Testis (tissue), 2 donors: ENCODE measurements at regions not wholly inside any gene's neighbourhood (a gene's known extent, or its start where the extent isn't known, plus 50 kb on each side); places are given as distances from the start of the nearest gene placed in this dataset.

Experiments
- DNase-seq: peaks from one replicate; pipeline ENCODE4 v3.0.0-alpha.2; 2019
- H3K27ac ChIP-seq, 2 donors: fragments of 200-600 bp; sonication (generic); one replicate each; pipeline ENCODE4 v1.5.1; 2019
- H3K27me3 ChIP-seq: fragments of 200-600 bp; sonication (generic); one replicate; pipeline ENCODE4 v1.5.1; 2019
- H3K36me3 ChIP-seq: fragments of 200-600 bp; sonication (generic); one replicate; pipeline ENCODE4 v1.5.1; 2017; ENCODE audit warnings: low read depth; ENCODE audit errors: missing control alignments
- H3K4me1 ChIP-seq: fragments of 200-600 bp; sonication (generic); one replicate; pipeline ENCODE4 v1.5.1; 2019
- H3K4me3 ChIP-seq, 2 donors: fragments of 200-600 bp; sonication (generic); one replicate each; pipeline ENCODE4 v1.5.1; 2017 to 2019
- H3K9me3 ChIP-seq: fragments of 200-600 bp; sonication (generic); one replicate; pipeline ENCODE4 v1.5.1; 2017
- POLR2A ChIP-seq: fragments of 450-650 bp; IDR thresholded peaks from one replicate; pipeline ENCODE4 v1.6.1; 2017; ENCODE audit warnings: antibody characterized with exemption, mild to moderate bottlenecking, moderate library complexity
- WGBS, 2 donors: methylation state at CpG; one replicate each; pipeline ENCODE4 v1.1.5; 2018; 5-methylcytosine and 5-hydroxymethylcytosine counted together
- intact Hi-C: fragments of 100-400 bp; cut with DNase I; formaldehyde crosslinking; loops from one replicate; pipeline ENCODE4 v1.15.1; 2023; ENCODE audit warnings: low total_unique reads
- TF ChIP-seq, protein P1 (sequence below), 3 experiments: fragments of 450-650 bp in 2 of 3; fragments of 200-600 bp in 1 of 3; sonication (generic) in 1 of 3; IDR thresholded peaks; one replicate each; pipeline ENCODE4 v1.5.1; 2016 to 2019; ENCODE audit warnings: antibody characterized with exemption in 3 of 3, mild to moderate bottlenecking in 2 of 3, moderate library complexity in 1 of 3

DNA sequence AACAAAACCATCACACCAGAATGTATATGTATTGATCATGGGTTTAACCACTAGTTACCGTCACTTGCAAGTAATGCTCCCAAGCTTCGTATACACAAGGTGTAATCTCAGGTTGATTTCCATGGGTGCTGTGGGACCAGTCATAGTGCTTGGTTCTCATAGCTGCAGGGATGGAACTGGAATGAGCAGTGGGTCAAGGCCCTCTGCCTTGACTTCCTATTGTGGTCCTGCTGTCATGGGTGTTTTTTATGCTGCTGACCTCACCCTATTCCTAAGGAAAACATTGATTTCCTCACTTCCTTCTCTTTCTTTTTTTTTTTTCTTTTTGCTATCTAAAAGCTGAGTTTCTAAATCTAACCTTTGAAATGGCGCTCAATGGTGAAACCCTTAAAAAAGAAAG lies 325.6 kb upstream of the RASGRP1 start:
- TF ChIP-seq, protein P1, sequence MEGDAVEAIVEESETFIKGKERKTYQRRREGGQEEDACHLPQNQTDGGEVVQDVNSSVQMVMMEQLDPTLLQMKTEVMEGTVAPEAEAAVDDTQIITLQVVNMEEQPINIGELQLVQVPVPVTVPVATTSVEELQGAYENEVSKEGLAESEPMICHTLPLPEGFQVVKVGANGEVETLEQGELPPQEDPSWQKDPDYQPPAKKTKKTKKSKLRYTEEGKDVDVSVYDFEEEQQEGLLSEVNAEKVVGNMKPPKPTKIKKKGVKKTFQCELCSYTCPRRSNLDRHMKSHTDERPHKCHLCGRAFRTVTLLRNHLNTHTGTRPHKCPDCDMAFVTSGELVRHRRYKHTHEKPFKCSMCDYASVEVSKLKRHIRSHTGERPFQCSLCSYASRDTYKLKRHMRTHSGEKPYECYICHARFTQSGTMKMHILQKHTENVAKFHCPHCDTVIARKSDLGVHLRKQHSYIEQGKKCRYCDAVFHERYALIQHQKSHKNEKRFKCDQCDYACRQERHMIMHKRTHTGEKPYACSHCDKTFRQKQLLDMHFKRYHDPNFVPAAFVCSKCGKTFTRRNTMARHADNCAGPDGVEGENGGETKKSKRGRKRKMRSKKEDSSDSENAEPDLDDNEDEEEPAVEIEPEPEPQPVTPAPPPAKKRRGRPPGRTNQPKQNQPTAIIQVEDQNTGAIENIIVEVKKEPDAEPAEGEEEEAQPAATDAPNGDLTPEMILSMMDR (IDR thresholded peaks at IDR 0.05), result no peak
- no peak for TF ChIP-seq POLR2A
- WGBS, 2 donors, result 92 to 95% methylated on average over 3 of the region's 3 CpGs
- peaks cover 7% of the 10 kb centered on the region for H3K4me1 ChIP-seq
- no peaks in the 10 kb centered on the region for H3K36me3 ChIP-seq
- no peak overlapping the region for H3K27ac ChIP-seq
- H3K9me3 ChIP-seq, result no peaks in the 10 kb centered on the region
- H3K27me3 ChIP-seq, result no peaks in the 10 kb centered on the region
- intact Hi-C loops, result no loop called here
- DNase-seq, result no peak
- no peak overlapping the region for H3K4me3 ChIP-seq

GRCh38 chr15:38893925-38894242 lies 329.3 kb upstream of the RASGRP1 start:
- no peak for DNase-seq
- Histone ChIP-seq H3K4me3 (no peak overlapping the region), H3K27ac (no peak overlapping the region), H3K36me3 (no peaks in the 10 kb centered on the region), H3K27me3 (no peaks in the 10 kb centered on the region), H3K9me3 (no peaks in the 10 kb centered on the region), H3K4me1 (peaks cover 7% of the 10 kb centered on the region)
- no peak for TF ChIP-seq POLR2A
- TF ChIP-seq, protein P1 (IDR thresholded peaks at IDR 0.05), result no peak
- intact Hi-C loops, result no loop called here

DNA sequence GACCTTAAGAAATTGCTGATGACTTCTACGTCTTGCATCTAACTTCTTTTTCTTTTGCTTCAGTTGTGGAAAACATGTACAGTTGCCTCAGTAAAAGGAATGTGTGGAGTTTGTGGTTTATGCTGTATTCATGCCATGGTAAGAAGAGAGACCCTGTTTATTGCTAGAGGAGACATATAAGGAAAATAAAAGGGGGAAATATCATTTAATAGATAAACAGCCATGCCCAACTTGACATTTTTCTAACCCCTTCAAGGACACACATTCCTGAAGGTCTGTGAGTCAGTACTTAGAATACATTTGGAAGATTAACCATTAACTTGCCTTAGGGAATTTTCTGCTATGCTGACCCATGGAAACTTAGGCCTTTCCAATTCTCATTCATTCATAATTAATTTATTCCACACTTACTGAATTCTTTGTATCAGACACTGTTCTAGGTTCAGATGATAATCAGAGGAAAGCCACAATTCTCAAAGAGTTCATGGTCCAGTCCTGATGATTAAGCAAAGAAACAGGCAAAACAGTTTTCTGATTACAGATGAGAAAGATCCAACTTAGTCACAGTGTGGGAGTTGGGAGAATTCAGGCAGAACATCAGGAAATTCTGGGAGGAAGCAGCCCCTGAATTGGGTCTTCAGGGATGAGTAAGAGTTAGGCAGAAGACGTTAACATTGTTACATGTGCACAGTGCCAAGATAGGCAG lies 329.8 kb upstream of the RASGRP1 start:
- Histone ChIP-seq H3K4me1 (peaks cover 7% of the 10 kb centered on the region), H3K27ac (no peak overlapping the region)
- intact Hi-C loops, result no loop called here

GRCh38 chr15:38895326-38896255 lies 331.0 kb upstream of the RASGRP1 start:
- Histone ChIP-seq H3K27ac (no peak overlapping the region), H3K36me3 (no peaks in the 10 kb centered on the region), H3K27me3 (no peaks in the 10 kb centered on the region), H3K9me3 (no peaks in the 10 kb centered on the region), H3K4me1 (peaks cover 7% of the 10 kb centered on the region), H3K4me3 (no peak overlapping the region)
- DNase-seq, result no peak
- intact Hi-C loops, result no loop called here
- 88 to 89% methylated on average over 5 of the region's 5 CpGs for WGBS, 2 donors
- TF ChIP-seq POLR2A, result no peak
- TF ChIP-seq, protein P1 (IDR thresholded peaks at IDR 0.05), result no peak

More for the DNA sequence above, 329.8 kb upstream of the RASGRP1 start:
- H3K9me3 ChIP-seq, result no peaks in the 10 kb centered on the region
- TF ChIP-seq, protein P1 (IDR thresholded peaks at IDR 0.05), result no peak
- TF ChIP-seq POLR2A, result no peak
- H3K27me3 ChIP-seq, result no peaks in the 10 kb centered on the region
- DNase-seq, result no peak
- H3K36me3 ChIP-seq, result no peaks in the 10 kb centered on the region
- 24 to 34% methylated on average over 2 of the region's 2 CpGs for WGBS, 2 donors
- H3K4me3 ChIP-seq, result no peak overlapping the region
